ENCODE measurements at regions not wholly inside any gene's neighbourhood (a gene's known extent, or its start where the extent isn't known, plus 50 kb on each side); places are given as distances from the start of the nearest gene placed in this dataset.

DNA sequence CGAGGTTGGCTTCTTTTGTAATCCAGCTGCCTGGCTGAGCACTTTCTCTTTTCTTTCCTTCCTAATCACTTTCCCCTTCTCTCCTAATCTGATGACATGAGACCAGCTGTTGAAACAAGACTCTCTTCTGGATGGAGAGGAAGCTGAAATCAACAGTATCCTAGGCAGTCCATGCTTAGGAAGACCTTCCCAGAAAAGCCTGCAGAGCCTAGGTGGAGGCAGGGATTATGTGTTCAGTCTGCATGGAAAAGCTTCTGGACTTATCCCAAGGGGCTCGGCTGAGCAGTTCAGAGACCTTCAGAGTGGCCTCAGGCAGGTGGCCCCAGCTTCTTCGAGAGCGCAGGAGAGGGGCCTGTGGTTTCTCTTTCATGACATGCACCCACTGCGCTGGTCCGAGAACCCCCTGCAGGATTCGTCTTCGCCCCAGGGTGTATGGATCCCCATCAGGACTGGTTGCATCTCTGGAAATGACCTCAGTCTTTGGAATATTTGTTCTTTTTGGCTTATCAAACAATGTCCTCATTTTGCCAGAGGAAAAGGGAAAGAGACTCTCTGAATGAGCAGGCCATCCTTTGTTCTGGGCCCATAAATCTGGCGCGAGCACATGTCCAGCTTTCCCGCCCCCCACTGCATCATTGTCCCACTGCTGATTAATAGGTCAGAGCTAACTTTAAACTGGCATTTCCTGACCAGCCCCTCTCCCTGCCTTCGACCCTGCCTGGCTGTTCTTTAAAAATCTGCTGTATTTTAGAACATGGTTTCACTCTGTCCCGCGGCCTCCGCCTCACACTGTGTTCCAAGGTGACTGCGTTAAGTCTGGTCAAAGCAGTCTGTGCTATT, 177.9 kb upstream of the KLF4 start:
- no peak for DNase-seq (ENCODE audit: low read depth, low spot score)
- TF ChIP-seq, protein P1, sequence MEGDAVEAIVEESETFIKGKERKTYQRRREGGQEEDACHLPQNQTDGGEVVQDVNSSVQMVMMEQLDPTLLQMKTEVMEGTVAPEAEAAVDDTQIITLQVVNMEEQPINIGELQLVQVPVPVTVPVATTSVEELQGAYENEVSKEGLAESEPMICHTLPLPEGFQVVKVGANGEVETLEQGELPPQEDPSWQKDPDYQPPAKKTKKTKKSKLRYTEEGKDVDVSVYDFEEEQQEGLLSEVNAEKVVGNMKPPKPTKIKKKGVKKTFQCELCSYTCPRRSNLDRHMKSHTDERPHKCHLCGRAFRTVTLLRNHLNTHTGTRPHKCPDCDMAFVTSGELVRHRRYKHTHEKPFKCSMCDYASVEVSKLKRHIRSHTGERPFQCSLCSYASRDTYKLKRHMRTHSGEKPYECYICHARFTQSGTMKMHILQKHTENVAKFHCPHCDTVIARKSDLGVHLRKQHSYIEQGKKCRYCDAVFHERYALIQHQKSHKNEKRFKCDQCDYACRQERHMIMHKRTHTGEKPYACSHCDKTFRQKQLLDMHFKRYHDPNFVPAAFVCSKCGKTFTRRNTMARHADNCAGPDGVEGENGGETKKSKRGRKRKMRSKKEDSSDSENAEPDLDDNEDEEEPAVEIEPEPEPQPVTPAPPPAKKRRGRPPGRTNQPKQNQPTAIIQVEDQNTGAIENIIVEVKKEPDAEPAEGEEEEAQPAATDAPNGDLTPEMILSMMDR (IDR thresholded peaks at IDR 0.05; ENCODE audit: insufficient read depth, low read length, missing control alignments) = no peak
- H3K4me3 ChIP-seq (ENCODE audit: low read depth, low read length) = no peak overlapping the region
- ChIA-PET POLR2A (no interaction called here), CTCF (no interaction called here)

DNA sequence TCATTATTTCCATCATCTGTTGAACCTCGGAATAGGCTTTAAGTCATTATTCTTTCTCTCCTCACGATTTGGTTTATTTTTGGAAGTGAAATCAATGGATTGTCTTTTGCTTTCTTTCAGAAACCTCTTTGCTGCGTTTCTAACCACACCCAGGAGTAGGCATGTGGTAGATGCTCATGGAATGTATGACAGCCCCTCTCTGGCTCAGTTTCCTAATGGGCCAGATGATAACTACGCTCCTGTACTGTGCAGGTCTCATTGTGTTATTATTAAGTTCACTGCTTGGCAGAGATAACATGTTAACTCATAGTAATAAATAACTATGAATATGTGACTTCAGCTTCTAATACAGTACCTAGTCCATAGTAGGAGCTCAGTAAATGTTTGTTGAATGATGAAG, 175.5 kb upstream of the KLF4 start:
- TF ChIP-seq, protein P1 (IDR thresholded peaks at IDR 0.05; ENCODE audit: insufficient read depth, low read length, missing control alignments) = no peak
- H3K4me3 ChIP-seq (ENCODE audit: low read depth, low read length) = no peak overlapping the region
- ChIA-PET CTCF (no interaction called here), POLR2A (no interaction called here)
- no peak for DNase-seq (ENCODE audit: low read depth, low spot score)

DNA sequence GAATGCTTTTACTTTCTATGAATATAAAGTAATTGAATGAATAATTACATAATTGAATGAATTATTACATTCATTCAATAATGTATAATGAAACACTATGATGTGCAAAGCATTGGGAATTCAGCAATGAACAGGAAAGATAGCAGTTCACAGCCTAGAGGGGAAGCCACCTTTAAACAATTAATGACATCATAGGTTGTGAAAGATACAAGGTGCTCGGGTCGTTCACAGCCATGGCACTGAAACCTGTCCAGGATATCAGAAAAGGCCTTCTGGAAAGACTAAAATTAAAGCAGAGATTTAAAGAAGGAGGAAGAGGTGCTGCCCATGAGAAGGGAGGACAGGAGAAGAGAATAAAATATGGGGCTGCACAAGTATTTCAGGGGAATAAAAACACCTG, 171.4 kb upstream of the KLF4 start:
- POLR2A ChIA-PET = no interaction called here
- CTCF ChIA-PET = no interaction called here

DNA sequence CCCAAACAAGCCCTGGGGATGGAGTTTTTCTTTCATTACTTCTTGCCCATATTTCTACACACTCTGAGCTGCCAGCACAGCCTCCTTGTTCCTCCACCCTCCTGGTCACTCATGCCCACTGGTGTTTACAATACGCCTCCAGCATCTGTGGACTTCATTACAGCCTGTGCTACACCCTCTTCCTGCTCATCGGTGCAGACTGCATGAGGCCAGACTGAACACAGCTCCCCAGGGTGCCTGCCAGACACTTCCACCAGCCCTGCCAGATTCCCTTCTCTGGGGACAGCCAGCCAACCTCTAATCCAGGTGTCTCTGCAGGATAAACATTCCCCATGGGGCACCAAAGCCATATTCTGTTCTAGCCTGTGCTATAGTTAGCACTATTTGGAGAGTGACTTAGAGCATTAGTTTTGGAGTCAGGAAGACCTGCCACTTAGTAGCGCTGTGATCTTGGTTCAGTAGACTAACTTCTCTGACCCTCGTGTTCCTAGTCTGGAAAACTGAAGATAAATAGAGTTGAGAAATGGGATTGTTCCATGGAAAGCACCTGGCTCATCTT, 163.8 kb upstream of the KLF4 start:
- H3K4me3 ChIP-seq (ENCODE audit: low read depth, low read length) = no peak overlapping the region
- ChIA-PET POLR2A (no interaction called here), CTCF (no interaction called here)
- TF ChIP-seq, protein P1 (IDR thresholded peaks at IDR 0.05; ENCODE audit: insufficient read depth, low read length, missing control alignments) = no peak
- DNase-seq (ENCODE audit: low read depth, low spot score) = no peak

More for the DNA sequence above, 171.4 kb upstream of the KLF4 start:
- TF ChIP-seq, protein P1 (IDR thresholded peaks at IDR 0.05; ENCODE audit: insufficient read depth, low read length, missing control alignments) = no peak
- DNase-seq (ENCODE audit: low read depth, low spot score) = no peak
- no peak overlapping the region for H3K4me3 ChIP-seq (ENCODE audit: low read depth, low read length)

DNA sequence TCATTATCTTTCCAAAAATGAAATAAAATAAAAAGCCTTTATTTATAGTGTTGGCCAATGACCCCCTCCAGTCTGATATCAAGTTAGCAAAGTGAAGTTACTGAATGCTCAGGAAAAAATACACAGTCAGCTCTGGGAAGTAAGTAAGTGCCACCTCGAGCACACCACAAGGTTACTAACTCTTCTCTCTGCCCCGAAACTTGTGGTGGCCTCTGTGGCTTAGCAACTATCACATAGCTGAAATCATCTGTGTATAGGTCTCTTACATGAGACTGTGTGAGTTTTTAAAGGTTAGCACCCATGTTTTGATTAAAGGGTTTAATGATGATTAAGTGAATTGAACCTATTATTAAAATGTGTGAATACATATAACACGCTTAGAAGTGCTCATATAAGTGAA, 161.4 kb upstream of the KLF4 start:
- no peak for DNase-seq (ENCODE audit: low read depth, low spot score)
- no peak overlapping the region for H3K4me3 ChIP-seq (ENCODE audit: low read depth, low read length)
- TF ChIP-seq, protein P1 (IDR thresholded peaks at IDR 0.05; ENCODE audit: insufficient read depth, low read length, missing control alignments) = no peak
- CTCF ChIA-PET = interaction anchor here (0.6 to 1.3 kb wide), 2 partner anchors 29 to 621 kb away, joined by 3 read pairs; no protein-coding TSS in a partner anchor
- POLR2A ChIA-PET = interaction anchor here (0.7 kb wide), 1 partner anchor 399 kb away, joined by 3 read pairs; no protein-coding TSS in a partner anchor

DNA sequence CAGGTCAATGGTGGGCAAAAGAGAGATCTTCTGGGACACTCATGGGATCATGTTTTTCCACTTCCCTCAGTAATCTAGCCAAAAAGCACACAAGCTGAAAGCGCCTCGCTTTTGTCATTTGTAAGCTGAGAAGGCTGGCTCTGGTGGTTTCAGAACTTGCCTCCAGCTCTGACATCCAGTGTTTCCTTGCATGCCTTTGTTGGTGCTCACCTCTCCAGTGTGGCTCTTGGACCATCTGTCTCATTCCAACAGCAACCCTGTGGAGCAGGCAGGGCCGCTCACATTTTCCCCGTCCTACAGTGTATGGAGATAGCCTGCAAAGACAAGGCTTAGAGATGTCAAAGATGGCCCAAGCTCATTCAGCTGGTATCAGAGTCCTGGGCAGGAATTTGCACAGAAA, 160.8 kb upstream of the KLF4 start:
- ChIA-PET CTCF (interaction anchor here (1.3 kb wide), 1 partner anchor 622 kb away, joined by 3 read pairs; no protein-coding TSS in a partner anchor), POLR2A (interaction anchor here (0.6 kb wide), 1 partner anchor 231 kb away, joined by 4 read pairs; no protein-coding TSS in a partner anchor)
- TF ChIP-seq, protein P1 (IDR thresholded peaks at IDR 0.05; ENCODE audit: insufficient read depth, low read length, missing control alignments) = no peak
- peak; percentile 37 for DNase-seq (ENCODE audit: low read depth, low spot score)
- H3K4me3 ChIP-seq (ENCODE audit: low read depth, low read length) = no peak overlapping the region
